ENCODE measurements at regions not wholly inside any gene's neighbourhood (a gene's known extent, or its start where the extent isn't known, plus 50 kb on each side); places are given as distances from the start of the nearest gene placed in this dataset.
A peak's percentile ranks its signal among the peaks of the same experiment; 100 is the strongest.

GRCh38 chr2:120464448-120464931 is 118.6 kb downstream of the INHBB start (continued):
- TF ChIP-seq THRA (CRISPR knock-in tag; IDR thresholded peaks at IDR 0.05; ENCODE audit: borderline replicate concordance) (peak; percentile 36; the same call in 1 of the 2 replicates), MXD4 (CRISPR knock-in tag; IDR thresholded peaks at IDR 0.05) (no peak), PAF1 (CRISPR knock-in tag; IDR thresholded peaks at IDR 0.05) (no peak), KLF13 (CRISPR knock-in tag; IDR thresholded peaks at IDR 0.05) (no peak), HOXA9 (CRISPR knock-in tag; IDR thresholded peaks at IDR 0.05; ENCODE audit: borderline replicate concordance) (no peak), ZSCAN21 (CRISPR knock-in tag; IDR thresholded peaks at IDR 0.05; ENCODE audit: borderline replicate concordance) (peak; percentile 41; the same call in 1 of the 2 replicates), TCF7L2 (IDR thresholded peaks at IDR 0.05; ENCODE audit: low read depth, low read length) (no peak), TAF1 (CRISPR knock-in tag; IDR thresholded peaks at IDR 0.05) (no peak), POLR2AphosphoS5 (IDR thresholded peaks at IDR 0.05; ENCODE audit: low read depth, low read length) (no peak), SATB2 (CRISPR knock-in tag; IDR thresholded peaks at IDR 0.05) (no peak), CHD2 (IDR thresholded peaks at IDR 0.05; ENCODE audit: low read depth, low read length) (no peak), EEA1 (CRISPR knock-in tag; IDR thresholded peaks at IDR 0.05; ENCODE audit: borderline replicate concordance) (0 out of 2 replicates have a peak, but pooled peaks have one; percentile 34), ZNF441 (CRISPR knock-in tag; IDR thresholded peaks at IDR 0.05; ENCODE audit: borderline replicate concordance) (no peak), ZNF33B (CRISPR knock-in tag; IDR thresholded peaks at IDR 0.05) (no peak), HNRNPLL (IDR thresholded peaks at IDR 0.05; ENCODE audit: low read depth, low read length, poor library complexity, severe bottlenecking) (no peak), THAP9 (CRISPR knock-in tag; IDR thresholded peaks at IDR 0.05; ENCODE audit: borderline replicate concordance) (no peak; the same call in 1 of the 2 replicates), ZNF687 (CRISPR knock-in tag; IDR thresholded peaks at IDR 0.05) (peak; percentile 84), ZNF724P (CRISPR knock-in tag; IDR thresholded peaks at IDR 0.05; ENCODE audit: borderline replicate concordance) (no peak), ARNTL (CRISPR knock-in tag; IDR thresholded peaks at IDR 0.05) (no peak), ZBTB46 (CRISPR knock-in tag; IDR thresholded peaks at IDR 0.05; ENCODE audit: borderline replicate concordance) (no peak), ZBTB38 (CRISPR knock-in tag; IDR thresholded peaks at IDR 0.05) (peak; percentile 55; the same call in 1 of the 2 replicates)
